HEK293 (cell line): ENCODE measurements at regions not wholly inside any gene's neighbourhood (a gene's known extent, or its start where the extent isn't known, plus 50 kb on each side); places are given as distances from the start of the nearest gene placed in this dataset.

ENCODE experiments used
- CTCF ChIA-PET: fragments of 350-600 bp; formaldehyde crosslinking; extraction: SDS; loops from one replicate; lab custom pipeline; 2021; ENCODE audit warnings: antibody characterized with exemption; lab: Yijun Ruan, JAX
- POLR2A ChIA-PET: fragments of 300-600 bp; formaldehyde crosslinking; extraction: SDS; loops from one replicate; lab custom pipeline; 2020; ENCODE audit warnings: antibody characterized with exemption, inconsistent platforms; lab: Yijun Ruan, JAX
- H3K27ac ChIP-seq: fragments of 200-500 bp; sonication (Bioruptor generic); 2 replicates; pipeline ENCODE4 v1.5.1; 2014; ENCODE audit warnings: low read depth, low read length, control low read depth, inconsistent platforms; ENCODE audit errors: extremely low read depth
- H3K36me3 ChIP-seq, 2 experiments: fragments of 200-500 bp in 1 of 2; sonication (Bioruptor generic) in 1 of 2; 1 replicate in 1 of 2; 2 replicates in 1 of 2; pipeline ENCODE4 v1.5.1; 2014 to 2017; ENCODE audit warnings: inconsistent platforms in 2 of 2, low read length in 2 of 2; ENCODE audit not compliant: control insufficient read depth in 2 of 2, insufficient read depth in 1 of 2
- H3K4me1 ChIP-seq: fragments of 200-500 bp; sonication (Bioruptor generic); 2 replicates; pipeline ENCODE4 v1.5.1; 2014; ENCODE audit warnings: mild to moderate bottlenecking, low read length, inconsistent platforms; ENCODE audit not compliant: control insufficient read depth, insufficient read depth
- H3K4me3 ChIP-seq: 2 replicates; pipeline ENCODE4 v1.5.1; 2011; ENCODE audit warnings: low read depth, mild to moderate bottlenecking, control low read depth, low read length, moderate library complexity
- H3K9me3 ChIP-seq: fragments of 200-500 bp; sonication (Bioruptor generic); 2 replicates; pipeline ENCODE4 v1.5.1; 2014; ENCODE audit warnings: low read depth, low read length, inconsistent platforms; ENCODE audit not compliant: control insufficient read depth, insufficient read depth
- BCL11A ChIP-seq: fragments of 450-650 bp; formaldehyde crosslinking; IDR thresholded peaks from 2 replicates; pipeline ENCODE4 v1.5.1; 2016; ENCODE audit warnings: low read depth, missing biosample characterization, missing genetic modification characterization
- GLIS1 ChIP-seq: fragments of 450-650 bp; formaldehyde crosslinking; IDR thresholded peaks from 2 replicates; pipeline ENCODE4 v1.5.1; 2016; ENCODE audit warnings: missing biosample characterization, missing genetic modification characterization
- KLF8 ChIP-seq: fragments of 450-650 bp; formaldehyde crosslinking; IDR thresholded peaks from 2 replicates; pipeline ENCODE4 v1.5.1; 2016; ENCODE audit warnings: missing biosample characterization, missing genetic modification characterization
- OVOL3 ChIP-seq: fragments of 450-650 bp; formaldehyde crosslinking; IDR thresholded peaks from 2 replicates; pipeline ENCODE4 v1.5.1; 2016; ENCODE audit warnings: missing biosample characterization, missing genetic modification characterization
- SALL2 ChIP-seq: fragments of 450-650 bp; formaldehyde crosslinking; IDR thresholded peaks from 2 replicates; pipeline ENCODE4 v1.5.0; 2017; ENCODE audit warnings: missing biosample characterization, mild to moderate bottlenecking, missing genetic modification characterization, borderline replicate concordance
- SP2 ChIP-seq: fragments of 450-650 bp; formaldehyde crosslinking; IDR thresholded peaks from 2 replicates; pipeline ENCODE4 v1.5.1; 2016; ENCODE audit warnings: missing biosample characterization, missing genetic modification characterization
- WT1 ChIP-seq: fragments of 450-650 bp; formaldehyde crosslinking; IDR thresholded peaks from 2 replicates; pipeline ENCODE4 v1.5.1; 2016; ENCODE audit warnings: missing biosample characterization, missing genetic modification characterization
- ZBTB17 ChIP-seq: fragments of 450-650 bp; formaldehyde crosslinking; IDR thresholded peaks from 2 replicates; pipeline ENCODE4 v1.5.1; 2016; ENCODE audit warnings: missing biosample characterization, missing genetic modification characterization
- ZNF211 ChIP-seq: fragments of 450-650 bp; formaldehyde crosslinking; IDR thresholded peaks from 2 replicates; pipeline ENCODE4 v1.5.1; 2016; ENCODE audit warnings: low read depth, missing biosample characterization, missing genetic modification characterization
- ZNF214 ChIP-seq: fragments of 450-650 bp; formaldehyde crosslinking; IDR thresholded peaks from 2 replicates; pipeline ENCODE4 v1.5.1; 2017; ENCODE audit warnings: missing biosample characterization, mild to moderate bottlenecking, missing genetic modification characterization, borderline replicate concordance
- ZNF239 ChIP-seq: fragments of 450-650 bp; formaldehyde crosslinking; IDR thresholded peaks from 2 replicates; pipeline ENCODE4 v1.5.1; 2016; ENCODE audit warnings: missing biosample characterization, missing genetic modification characterization
- ZNF274 ChIP-seq, 2 experiments: fragments of 200-500 bp in 1 of 2; fragments of 450-650 bp in 1 of 2; sonication (Bioruptor generic) in 1 of 2; formaldehyde crosslinking in 1 of 2; IDR thresholded peaks; 2 replicates each; pipeline versions ENCODE4 v1.5.1 to v1.6.1; 2014 to 2016; ENCODE audit warnings: borderline replicate concordance in 1 of 2, inconsistent platforms in 1 of 2, low read length in 1 of 2, missing biosample characterization in 1 of 2, missing genetic modification characterization in 1 of 2
- ZNF292 ChIP-seq: fragments of 450-650 bp; formaldehyde crosslinking; IDR thresholded peaks from 2 replicates; pipeline ENCODE4 v1.5.1; 2016; ENCODE audit warnings: low read depth, missing biosample characterization, missing genetic modification characterization, borderline replicate concordance
- ZNF335 ChIP-seq: fragments of 450-650 bp; formaldehyde crosslinking; conservative IDR thresholded peaks from 2 replicates; pipeline ENCODE4 v1.5.1; 2016; ENCODE audit warnings: missing biosample characterization, missing genetic modification characterization
- ZNF426 ChIP-seq: fragments of 450-650 bp; formaldehyde crosslinking; IDR thresholded peaks from 2 replicates; pipeline ENCODE4 v1.5.1; 2017; ENCODE audit warnings: missing biosample characterization, missing genetic modification characterization, mild to moderate bottlenecking, inconsistent platforms, moderate library complexity
- ZNF513 ChIP-seq: fragments of 450-650 bp; IDR thresholded peaks from 2 replicates; pipeline ENCODE4 v1.5.1; 2018; ENCODE audit warnings: missing biosample characterization, missing genetic modification characterization
- ZNF521 ChIP-seq: fragments of 450-650 bp; formaldehyde crosslinking; IDR thresholded peaks from 2 replicates; pipeline ENCODE4 v1.5.1; 2017; ENCODE audit warnings: missing biosample characterization, mild to moderate bottlenecking, missing genetic modification characterization
- ZNF623 ChIP-seq: fragments of 450-650 bp; formaldehyde crosslinking; IDR thresholded peaks from 2 replicates; pipeline ENCODE4 v1.5.1; 2016; ENCODE audit warnings: missing biosample characterization, missing genetic modification characterization
- ZNF645 ChIP-seq: fragments of 450-650 bp; formaldehyde crosslinking; IDR thresholded peaks from 2 replicates; pipeline ENCODE4; 2016; ENCODE audit warnings: missing biosample characterization, missing genetic modification characterization
- ZNF785 ChIP-seq: fragments of 450-650 bp; formaldehyde crosslinking; IDR thresholded peaks from 2 replicates; pipeline ENCODE4 v1.5.1; 2016; ENCODE audit warnings: missing biosample characterization, missing genetic modification characterization
- ZNF837 ChIP-seq: fragments of 450-650 bp; formaldehyde crosslinking; IDR thresholded peaks from 2 replicates; pipeline ENCODE4 v1.5.1; 2016; ENCODE audit warnings: missing biosample characterization, missing genetic modification characterization
- ZSCAN30 ChIP-seq: fragments of 450-650 bp; IDR thresholded peaks from 2 replicates; pipeline ENCODE4 v1.5.1; 2018; ENCODE audit warnings: missing biosample characterization, mild to moderate bottlenecking, missing genetic modification characterization, moderate library complexity
- TF ChIP-seq, protein P1 (sequence below): fragments of 450-650 bp; formaldehyde crosslinking; conservative IDR thresholded peaks from 2 replicates; pipeline ENCODE4 v1.5.1; 2016; ENCODE audit warnings: low read depth, missing biosample characterization, missing genetic modification characterization
- TF ChIP-seq, protein P2 (sequence below): fragments of 450-650 bp; formaldehyde crosslinking; IDR thresholded peaks from 2 replicates; pipeline ENCODE4 v1.5.1; 2016; ENCODE audit warnings: missing biosample characterization, missing genetic modification characterization, low read depth

GRCh38 chr6:164996838-164997237, 312.6 kb downstream of the C6orf118 start:
- CTCF ChIA-PET, result interaction anchor here (0.7 kb wide), 1 partner anchor 249 kb away, joined by 3 read pairs; no protein-coding TSS in a partner anchor
- TF ChIP-seq ZNF426 (tag by site-specific recombination), result no peak
- H3K4me1 ChIP-seq, result no peaks in the 10 kb centered on the region

GRCh38 chr6:164991573-164991972, 317.8 kb downstream of the C6orf118 start:
- H3K4me1 ChIP-seq, result no peaks in the 10 kb centered on the region
- no peak overlapping the region for H3K4me3 ChIP-seq
- H3K36me3 ChIP-seq, result no peaks in the 10 kb centered on the region
- TF ChIP-seq ZNF521 (tag by site-specific recombination), result no peak
- TF ChIP-seq ZNF623 (tag by site-specific recombination), result no peak
- TF ChIP-seq OVOL3, result no peak
- TF ChIP-seq ZNF292 (tag by site-specific recombination), result no peak
- no peak for TF ChIP-seq ZNF239
- TF ChIP-seq WT1 (tag by site-specific recombination), result no peak
- TF ChIP-seq, protein P1, sequence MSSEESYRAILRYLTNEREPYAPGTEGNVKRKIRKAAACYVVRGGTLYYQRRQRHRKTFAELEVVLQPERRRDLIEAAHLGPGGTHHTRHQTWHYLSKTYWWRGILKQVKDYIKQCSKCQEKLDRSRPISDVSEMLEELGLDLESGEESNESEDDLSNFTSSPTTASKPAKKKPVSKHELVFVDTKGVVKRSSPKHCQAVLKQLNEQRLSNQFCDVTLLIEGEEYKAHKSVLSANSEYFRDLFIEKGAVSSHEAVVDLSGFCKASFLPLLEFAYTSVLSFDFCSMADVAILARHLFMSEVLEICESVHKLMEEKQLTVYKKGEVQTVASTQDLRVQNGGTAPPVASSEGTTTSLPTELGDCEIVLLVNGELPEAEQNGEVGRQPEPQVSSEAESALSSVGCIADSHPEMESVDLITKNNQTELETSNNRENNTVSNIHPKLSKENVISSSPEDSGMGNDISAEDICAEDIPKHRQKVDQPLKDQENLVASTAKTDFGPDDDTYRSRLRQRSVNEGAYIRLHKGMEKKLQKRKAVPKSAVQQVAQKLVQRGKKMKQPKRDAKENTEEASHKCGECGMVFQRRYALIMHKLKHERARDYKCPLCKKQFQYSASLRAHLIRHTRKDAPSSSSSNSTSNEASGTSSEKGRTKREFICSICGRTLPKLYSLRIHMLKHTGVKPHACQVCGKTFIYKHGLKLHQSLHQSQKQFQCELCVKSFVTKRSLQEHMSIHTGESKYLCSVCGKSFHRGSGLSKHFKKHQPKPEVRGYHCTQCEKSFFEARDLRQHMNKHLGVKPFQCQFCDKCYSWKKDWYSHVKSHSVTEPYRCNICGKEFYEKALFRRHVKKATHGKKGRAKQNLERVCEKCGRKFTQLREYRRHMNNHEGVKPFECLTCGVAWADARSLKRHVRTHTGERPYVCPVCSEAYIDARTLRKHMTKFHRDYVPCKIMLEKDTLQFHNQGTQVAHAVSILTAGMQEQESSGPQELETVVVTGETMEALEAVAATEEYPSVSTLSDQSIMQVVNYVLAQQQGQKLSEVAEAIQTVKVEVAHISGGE (tag by site-specific recombination), result no peak
- no peak for TF ChIP-seq ZSCAN30 (tag by site-specific recombination)
- no peak for TF ChIP-seq ZNF335 (tag by site-specific recombination)
- no peak for TF ChIP-seq BCL11A (tag by site-specific recombination)
- H3K27ac ChIP-seq, result no peak overlapping the region
- H3K9me3 ChIP-seq, result no peaks in the 10 kb centered on the region
- ChIA-PET CTCF (no interaction called here), POLR2A (no interaction called here)

More at GRCh38 chr6:164996838-164997237, 312.6 kb downstream of the C6orf118 start:
- Histone ChIP-seq H3K36me3 (no peaks in the 10 kb centered on the region), H3K4me3 (no peak overlapping the region), H3K9me3 (no peaks in the 10 kb centered on the region), H3K27ac (no peak overlapping the region)
- POLR2A ChIA-PET, result no interaction called here

GRCh38 chr6:164990901-164991300, 318.5 kb downstream of the C6orf118 start:
- H3K36me3 ChIP-seq, result no peaks in the 10 kb centered on the region
- ChIA-PET POLR2A (no interaction called here), CTCF (no interaction called here)
- no peaks in the 10 kb centered on the region for H3K4me1 ChIP-seq
- no peaks in the 10 kb centered on the region for H3K9me3 ChIP-seq
- H3K27ac ChIP-seq, result no peak overlapping the region
- no peak overlapping the region for H3K4me3 ChIP-seq
- TF ChIP-seq ZNF211 (no peak), SALL2 (tag by site-specific recombination) (no peak), ZNF645 (tag by site-specific recombination) (no peak), ZNF785 (tag by site-specific recombination) (no peak), KLF8 (no peak), ZNF335 (tag by site-specific recombination) (no peak), GLIS1 (tag by site-specific recombination) (no peak), ZNF837 (tag by site-specific recombination) (no peak), ZNF521 (tag by site-specific recombination) (no peak), ZBTB17 (tag by site-specific recombination) (no peak), ZNF274 (IDR thresholded peaks at IDR 0.05; ENCODE audit: low read length) (no peak), ZNF274 (tag by site-specific recombination; IDR thresholded peaks at IDR 0.05; ENCODE audit: borderline replicate concordance) (no peak), ZNF214 (no peak), ZNF513 (tag by site-specific recombination) (no peak), SP2 (no peak)
- TF ChIP-seq, protein P2, sequence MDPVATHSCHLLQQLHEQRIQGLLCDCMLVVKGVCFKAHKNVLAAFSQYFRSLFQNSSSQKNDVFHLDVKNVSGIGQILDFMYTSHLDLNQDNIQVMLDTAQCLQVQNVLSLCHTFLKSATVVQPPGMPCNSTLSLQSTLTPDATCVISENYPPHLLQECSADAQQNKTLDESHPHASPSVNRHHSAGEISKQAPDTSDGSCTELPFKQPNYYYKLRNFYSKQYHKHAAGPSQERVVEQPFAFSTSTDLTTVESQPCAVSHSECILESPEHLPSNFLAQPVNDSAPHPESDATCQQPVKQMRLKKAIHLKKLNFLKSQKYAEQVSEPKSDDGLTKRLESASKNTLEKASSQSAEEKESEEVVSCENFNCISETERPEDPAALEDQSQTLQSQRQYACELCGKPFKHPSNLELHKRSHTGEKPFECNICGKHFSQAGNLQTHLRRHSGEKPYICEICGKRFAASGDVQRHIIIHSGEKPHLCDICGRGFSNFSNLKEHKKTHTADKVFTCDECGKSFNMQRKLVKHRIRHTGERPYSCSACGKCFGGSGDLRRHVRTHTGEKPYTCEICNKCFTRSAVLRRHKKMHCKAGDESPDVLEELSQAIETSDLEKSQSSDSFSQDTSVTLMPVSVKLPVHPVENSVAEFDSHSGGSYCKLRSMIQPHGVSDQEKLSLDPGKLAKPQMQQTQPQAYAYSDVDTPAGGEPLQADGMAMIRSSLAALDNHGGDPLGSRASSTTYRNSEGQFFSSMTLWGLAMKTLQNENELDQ (tag by site-specific recombination), result no peak
